ENCODE measurements at regions not wholly inside any gene's neighbourhood (a gene's known extent, or its start where the extent isn't known, plus 50 kb on each side); places are given as distances from the start of the nearest gene placed in this dataset.

DNA sequence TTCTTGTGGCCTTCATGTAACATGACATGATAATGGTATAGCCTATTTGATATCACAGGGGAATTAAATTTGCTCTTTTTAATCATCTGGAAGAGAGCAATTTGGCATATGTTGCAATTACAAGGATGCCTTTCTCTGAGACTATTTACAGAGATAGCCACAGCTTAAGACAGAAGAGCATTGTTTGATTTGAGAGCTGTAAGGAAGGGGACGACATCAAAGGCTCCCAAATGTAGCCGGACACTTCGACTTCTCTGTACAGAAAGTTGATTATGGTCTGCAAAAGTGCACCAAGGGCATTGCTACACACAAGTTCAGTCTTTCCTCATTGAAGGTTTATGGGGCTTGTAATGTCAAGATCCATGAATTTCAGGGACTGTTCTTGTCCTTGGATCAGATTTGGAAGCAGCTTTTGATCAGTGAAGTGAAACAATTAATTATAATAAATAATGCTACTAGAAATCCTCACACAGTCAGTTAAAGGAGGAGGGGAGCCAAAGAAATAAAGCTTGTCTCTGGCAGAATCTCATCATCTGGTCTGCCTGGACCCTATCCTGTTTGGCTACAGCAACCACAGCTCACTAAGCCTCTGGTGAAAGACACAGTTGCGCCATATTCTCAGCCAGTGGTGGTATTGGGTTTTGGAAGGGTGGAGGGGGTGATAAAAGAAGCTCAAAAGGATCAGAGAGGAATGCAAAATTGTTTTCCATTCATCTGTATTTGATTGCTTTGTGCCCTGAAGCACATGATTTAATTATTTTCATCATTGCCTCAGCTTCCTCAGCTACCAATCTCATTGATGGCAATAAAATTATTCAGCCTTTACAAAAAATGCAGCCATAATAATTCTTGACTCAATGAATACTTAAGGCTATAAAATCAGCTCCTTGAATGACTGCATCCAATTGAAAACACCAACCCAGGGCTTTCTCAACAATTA, 654.3 kb upstream of the LCORL start:
- TF ChIP-seq CTCF (IDR thresholded peaks at IDR 0.05 in 4 of 5, conservative IDR thresholded peaks at IDR 0.05 in 1 of 5) = no peak
- TF ChIP-seq POLR2A (IDR thresholded peaks at IDR 0.05) = no peak

Data from gastrocnemius medialis (tissue), 4 donors.